GM12891 (cell line): ENCODE measurements at regions not wholly inside any gene's neighbourhood (a gene's known extent, or its start where the extent isn't known, plus 50 kb on each side); places are given as distances from the start of the nearest gene placed in this dataset.

ENCODE experiments used
- PAX5 ChIP-seq: IDR thresholded peaks from 2 replicates; pipeline ENCODE4 v1.6.1; 2011; ENCODE audit warnings: low read length, moderate library complexity, mild to moderate bottlenecking; ENCODE audit not compliant: insufficient read depth, severe bottlenecking
- POLR2A ChIP-seq: IDR thresholded peaks from 2 replicates; pipeline ENCODE4 v1.6.1; 2011; ENCODE audit warnings: low read depth, low read length, control low read depth
- POLR2AphosphoS5 ChIP-seq: IDR thresholded peaks from 2 replicates; pipeline ENCODE4 v1.6.1; 2011; ENCODE audit warnings: low read depth, low read length, control low read depth
- POU2F2 ChIP-seq: IDR thresholded peaks from 2 replicates; pipeline ENCODE4 v1.6.1; 2011; ENCODE audit warnings: low read depth, mild to moderate bottlenecking, control low read depth, low read length, moderate library complexity
- SPI1 ChIP-seq: IDR thresholded peaks from 2 replicates; pipeline ENCODE4 v1.6.1; 2011; ENCODE audit warnings: low read depth, low read length, control low read depth
- TAF1 ChIP-seq: IDR thresholded peaks from 2 replicates; pipeline ENCODE4 v1.6.1; 2011; ENCODE audit warnings: low read depth, low read length, control low read depth

GRCh38 chr18:67358947-67359346 lies 157.6 kb downstream of the DSEL start:
- TF ChIP-seq POLR2A = no peak
- no peak for TF ChIP-seq SPI1
- no peak for TF ChIP-seq TAF1
- TF ChIP-seq POLR2AphosphoS5 = no peak
- TF ChIP-seq POU2F2 = no peak
- TF ChIP-seq PAX5 = no peak
